ENCODE measurements at regions not wholly inside any gene's neighbourhood (a gene's known extent, or its start where the extent isn't known, plus 50 kb on each side); places are given as distances from the start of the nearest gene placed in this dataset.

GRCh38 chr12:115306380-115306779 is 622.4 kb upstream of the TBX3 start:
- TF ChIP-seq CTCF (IDR thresholded peaks at IDR 0.05) = no peak
- TF ChIP-seq YY1 (IDR thresholded peaks at IDR 0.05; ENCODE audit: low read depth) = no peak
- TF ChIP-seq TCF12 (IDR thresholded peaks at IDR 0.05) = no peak
- no peak for TF ChIP-seq JUND (IDR thresholded peaks at IDR 0.05)
- no peak for TF ChIP-seq GATA2 (CRISPR knock-in tag; IDR thresholded peaks at IDR 0.05)
- no peak for TF ChIP-seq REST (IDR thresholded peaks at IDR 0.05; ENCODE audit: low read depth, low read length)
- no peak for TF ChIP-seq TEAD4 (IDR thresholded peaks at IDR 0.05; ENCODE audit: borderline replicate concordance, insufficient read depth)
- TF ChIP-seq CHD2 (IDR thresholded peaks at IDR 0.05; ENCODE audit: low read length, partially characterized antibody) = no peak
- no peak for TF ChIP-seq EP300 (IDR thresholded peaks at IDR 0.05; ENCODE audit: borderline replicate concordance in 1 of 2, low read depth in 1 of 2, low read length in 1 of 2)
- TF ChIP-seq RFX5 (IDR thresholded peaks at IDR 0.05; ENCODE audit: low read length) = no peak
- TF ChIP-seq, protein P1, sequence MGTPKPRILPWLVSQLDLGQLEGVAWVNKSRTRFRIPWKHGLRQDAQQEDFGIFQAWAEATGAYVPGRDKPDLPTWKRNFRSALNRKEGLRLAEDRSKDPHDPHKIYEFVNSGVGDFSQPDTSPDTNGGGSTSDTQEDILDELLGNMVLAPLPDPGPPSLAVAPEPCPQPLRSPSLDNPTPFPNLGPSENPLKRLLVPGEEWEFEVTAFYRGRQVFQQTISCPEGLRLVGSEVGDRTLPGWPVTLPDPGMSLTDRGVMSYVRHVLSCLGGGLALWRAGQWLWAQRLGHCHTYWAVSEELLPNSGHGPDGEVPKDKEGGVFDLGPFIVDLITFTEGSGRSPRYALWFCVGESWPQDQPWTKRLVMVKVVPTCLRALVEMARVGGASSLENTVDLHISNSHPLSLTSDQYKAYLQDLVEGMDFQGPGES (IDR thresholded peaks at IDR 0.05; ENCODE audit: low read depth, low read length) = no peak
- no peak for TF ChIP-seq POLR2AphosphoS5 (IDR thresholded peaks at IDR 0.05; ENCODE audit: low read depth, low read length)
- TF ChIP-seq EZH2phosphoT487 (IDR thresholded peaks at IDR 0.05; ENCODE audit: borderline replicate concordance, low read depth) = no peak
- no peak for TF ChIP-seq RCOR1 (IDR thresholded peaks at IDR 0.05; ENCODE audit: low read length)

All from SK-N-SH (cell line).